ENCODE measurements at regions not wholly inside any gene's neighbourhood (a gene's known extent, or its start where the extent isn't known, plus 50 kb on each side); places are given as distances from the start of the nearest gene placed in this dataset.

GRCh38 chr1:95407131-95407885 is 173.3 kb downstream of the RWDD3 start:
- TF ChIP-seq CTCF (IDR thresholded peaks at IDR 0.05) (no peak), PBX3 (IDR thresholded peaks at IDR 0.05) (no peak), EP300 (IDR thresholded peaks at IDR 0.05; ENCODE audit: borderline replicate concordance in 1 of 2, low read depth in 1 of 2, low read length in 1 of 2) (no peak), SMC3 (IDR thresholded peaks at IDR 0.05; ENCODE audit: low read depth, low read length) (no peak), USF1 (IDR thresholded peaks at IDR 0.05; ENCODE audit: borderline replicate concordance, low read depth) (no peak), RCOR1 (IDR thresholded peaks at IDR 0.05; ENCODE audit: low read length) (no peak), TCF12 (IDR thresholded peaks at IDR 0.05) (no peak), FOXJ3 (CRISPR knock-in tag; IDR thresholded peaks at IDR 0.05) (no peak), RAD21 (IDR thresholded peaks at IDR 0.05; ENCODE audit: low read length) (no peak), SIN3A (IDR thresholded peaks at IDR 0.05; ENCODE audit: borderline replicate concordance, low read depth, low read length) (no peak)

All from SK-N-SH (cell line).